Choroid plexus epithelial cell (primary cell): ENCODE measurements at regions not wholly inside any gene's neighbourhood (a gene's known extent, or its start where the extent isn't known, plus 50 kb on each side); places are given as distances from the start of the nearest gene placed in this dataset.

ENCODE experiments used
- DNase-seq: peaks from one replicate; pipeline ENCODE4 v3.0.0-alpha.2; 2010; ENCODE audit warnings: low read depth
- H3K4me3 ChIP-seq: 2 replicates; pipeline ENCODE4 v1.5.1; 2011; ENCODE audit warnings: low read depth, mild to moderate bottlenecking, control low read depth, low read length, moderate library complexity
- CTCF ChIP-seq: conservative IDR thresholded peaks from 2 replicates; pipeline ENCODE4 v1.5.1; 2011; ENCODE audit warnings: low read depth, mild to moderate bottlenecking, control low read depth, inconsistent platforms, low read length, moderate library complexity

GRCh38 chr5:6253846-6254245, 124.5 kb downstream of the MED10 start:
- no peak overlapping the region for H3K4me3 ChIP-seq
- TF ChIP-seq CTCF = no peak
- DNase-seq = no peak

- no peak for TF ChIP-seq CTCF
- DNase-seq = no peak
- no peak overlapping the region for H3K4me3 ChIP-seq
Measured at GRCh38 chr5:6253281-6253680, 125.1 kb downstream of the MED10 start.

- H3K4me3 ChIP-seq = no peak overlapping the region
- TF ChIP-seq CTCF = no peak
- DNase-seq = no peak
Measured at GRCh38 chr5:6252581-6252980, 125.8 kb downstream of the MED10 start.

- TF ChIP-seq CTCF = no peak
- DNase-seq = no peak
- no peak overlapping the region for H3K4me3 ChIP-seq
Measured at GRCh38 chr5:6251565-6252102, 126.7 kb downstream of the MED10 start.

GRCh38 chr5:6250121-6250520, 128.2 kb downstream of the MED10 start:
- no peak for TF ChIP-seq CTCF
- no peak for DNase-seq

GRCh38 chr5:6248132-6248531, 130.2 kb downstream of the MED10 start:
- no peak for DNase-seq
- TF ChIP-seq CTCF = no peak
- no peak overlapping the region for H3K4me3 ChIP-seq

More at GRCh38 chr5:6250121-6250520, 128.2 kb downstream of the MED10 start:
- no peak overlapping the region for H3K4me3 ChIP-seq

- peak; percentile 66 for DNase-seq
- H3K4me3 ChIP-seq = no peak overlapping the region
- no peak for TF ChIP-seq CTCF
Measured at GRCh38 chr5:6246820-6247437, 131.4 kb downstream of the MED10 start.
